Neural cell (in vitro differentiated cells): ENCODE measurements at regions not wholly inside any gene's neighbourhood (a gene's known extent, or its start where the extent isn't known, plus 50 kb on each side); places are given as distances from the start of the nearest gene placed in this dataset.

Experiments
- H2AFZ ChIP-seq: fragments of 200-600, 300-800 bp; sonication (generic), shearing (Covaris generic); 2 replicates; pipeline ENCODE4 v1.6.0; 2014; ENCODE audit warnings: low read depth, mild to moderate bottlenecking, antibody characterized with exemption, low read length, moderate library complexity
- H3F3A ChIP-seq: fragments of 200-600 bp; shearing (Covaris generic); 2 replicates; pipeline ENCODE4 v1.6.1; 2016; ENCODE audit warnings: mild to moderate bottlenecking, moderate library complexity, mixed read lengths, antibody characterized with exemption, low read length; ENCODE audit not compliant: insufficient read depth, poor library complexity, severe bottlenecking
- H3K27ac ChIP-seq: fragments of 200-600, 300-800 bp; sonication (generic), shearing (Covaris generic); 2 replicates; pipeline ENCODE4 v1.5.1; 2014; ENCODE audit warnings: mild to moderate bottlenecking, low read length, moderate library complexity
- H3K27me3 ChIP-seq: fragments of 300-800, 200-600 bp; sonication (generic), shearing (Covaris generic); 2 replicates; pipeline ENCODE4 v1.6.0; 2014; ENCODE audit warnings: mild to moderate bottlenecking, low read depth, low read length, moderate library complexity; ENCODE audit not compliant: insufficient read depth
- H3K36me3 ChIP-seq: fragments of 300-800, 200-600 bp; sonication (generic), shearing (Covaris generic); 2 replicates; pipeline ENCODE4 v1.5.1; 2014; ENCODE audit warnings: mild to moderate bottlenecking, antibody characterized with exemption, low read length, moderate library complexity; ENCODE audit not compliant: insufficient read depth
- H3K4me2 ChIP-seq: fragments of 300-800, 200-600 bp; sonication (generic), shearing (Covaris generic); 2 replicates; pipeline ENCODE4 v1.6.0; 2014; ENCODE audit warnings: mild to moderate bottlenecking, low read length
- H3K4me3 ChIP-seq: fragments of 300-800, 200-600 bp; sonication (generic), shearing (Covaris generic); 2 replicates; pipeline ENCODE4 v1.5.1; 2014; ENCODE audit warnings: mild to moderate bottlenecking, low read length, moderate library complexity
- H3K79me2 ChIP-seq: fragments of 200-600 bp; shearing (Covaris generic); replicated peaks from 2 replicates; pipeline ENCODE4 v1.6.0; 2014; ENCODE audit warnings: mild to moderate bottlenecking, low read length, moderate library complexity; ENCODE audit not compliant: insufficient read depth
- H3K9ac ChIP-seq: fragments of 300-800, 200-600 bp; sonication (generic), shearing (Covaris generic); 2 replicates; pipeline ENCODE4 v1.6.1; 2016; ENCODE audit warnings: mild to moderate bottlenecking, low read length, mixed read lengths
- H3K9me2 ChIP-seq: fragments of 200-600 bp; shearing (Covaris generic); 2 replicates; pipeline ENCODE4 v1.6.1; 2016; ENCODE audit warnings: mild to moderate bottlenecking, low read length, mixed read lengths; ENCODE audit not compliant: insufficient read depth
- H3K9me3 ChIP-seq: fragments of 200-600, 300-800 bp; sonication (generic), shearing (Covaris generic); 2 replicates; pipeline ENCODE4 v1.6.1; 2016; ENCODE audit warnings: mild to moderate bottlenecking, mixed run types, low read length, moderate library complexity, mixed read lengths
- H4K20me1 ChIP-seq: fragments of 200-600 bp; shearing (Covaris generic); 2 replicates; pipeline ENCODE4 v1.6.1; 2016; ENCODE audit warnings: mild to moderate bottlenecking, mixed run types; ENCODE audit not compliant: insufficient read depth
- EP300 ChIP-seq: fragments of 450-650 bp; conservative IDR thresholded peaks from 2 replicates; pipeline ENCODE4 v1.6.1; 2014; ENCODE audit warnings: antibody characterized with exemption, mild to moderate bottlenecking, moderate library complexity; ENCODE audit not compliant: poor library complexity, severe bottlenecking
- EZH2 ChIP-seq: fragments of 200-600, 300-800 bp; shearing (Covaris generic), sonication (generic); IDR thresholded peaks from 2 replicates; pipeline ENCODE4 v1.6.1; 2014; ENCODE audit warnings: antibody characterized with exemption, low read length, borderline replicate concordance, mild to moderate bottlenecking; ENCODE audit not compliant: insufficient read depth, poor library complexity, severe bottlenecking
- MXI1 ChIP-seq: fragments of 450-650 bp; conservative IDR thresholded peaks from 2 replicates; pipeline ENCODE4 v1.6.1; 2014; ENCODE audit warnings: antibody characterized with exemption, mild to moderate bottlenecking; ENCODE audit not compliant: poor library complexity, severe bottlenecking
- POLR2AphosphoS5 ChIP-seq: IDR thresholded peaks from 2 replicates; pipeline ENCODE4 v1.6.1; 2012
- RAD21 ChIP-seq: fragments of 450-650 bp; conservative IDR thresholded peaks from 2 replicates; pipeline ENCODE4 v1.6.1; 2014; ENCODE audit warnings: antibody characterized with exemption, mild to moderate bottlenecking, moderate library complexity
- REST ChIP-seq: IDR thresholded peaks from 2 replicates; pipeline ENCODE4 v1.6.1; 2012; ENCODE audit warnings: borderline replicate concordance
- SMC3 ChIP-seq: fragments of 450-650 bp; conservative IDR thresholded peaks from 2 replicates; pipeline ENCODE4 v1.6.1; 2014; ENCODE audit warnings: antibody characterized with exemption, mild to moderate bottlenecking, moderate library complexity; ENCODE audit not compliant: poor library complexity
- TAF1 ChIP-seq: IDR thresholded peaks from 2 replicates; pipeline ENCODE4 v1.6.1; 2012; ENCODE audit warnings: low read depth
- TF ChIP-seq, protein P1 (sequence below): fragments of 450-650 bp; IDR thresholded peaks from 2 replicates; pipeline ENCODE4 v1.5.1; 2014; ENCODE audit warnings: antibody characterized with exemption, mild to moderate bottlenecking, moderate library complexity; ENCODE audit not compliant: poor library complexity, severe bottlenecking

DNA sequence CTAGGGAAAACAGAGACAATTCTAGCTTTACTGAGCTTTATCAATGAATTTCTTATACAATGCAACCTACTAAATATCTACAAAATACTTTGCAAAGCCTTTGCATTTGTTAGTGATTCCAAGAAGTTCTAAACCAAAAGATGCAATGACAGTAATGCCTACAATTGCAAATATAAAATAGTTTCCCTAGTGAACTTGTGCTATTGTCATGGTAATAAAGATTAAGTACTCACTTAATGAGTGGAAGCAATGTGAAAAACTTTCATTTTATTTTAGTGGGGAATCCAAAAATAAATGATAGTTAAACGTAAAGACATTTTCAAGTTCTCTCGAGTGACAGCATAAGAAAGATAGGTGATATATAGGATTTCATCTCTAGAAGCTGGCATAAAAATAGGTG is 270.5 kb upstream of the CTNND2 start:
- no peaks in the 10 kb centered on the region for H3K79me2 ChIP-seq
- no peaks in the 10 kb centered on the region for H3F3A ChIP-seq
- TF ChIP-seq RAD21 (no peak), MXI1 (no peak), SMC3 (no peak), REST (no peak), TAF1 (no peak), EZH2 (no peak), EP300 (no peak), POLR2AphosphoS5 (no peak)
- TF ChIP-seq, protein P1, sequence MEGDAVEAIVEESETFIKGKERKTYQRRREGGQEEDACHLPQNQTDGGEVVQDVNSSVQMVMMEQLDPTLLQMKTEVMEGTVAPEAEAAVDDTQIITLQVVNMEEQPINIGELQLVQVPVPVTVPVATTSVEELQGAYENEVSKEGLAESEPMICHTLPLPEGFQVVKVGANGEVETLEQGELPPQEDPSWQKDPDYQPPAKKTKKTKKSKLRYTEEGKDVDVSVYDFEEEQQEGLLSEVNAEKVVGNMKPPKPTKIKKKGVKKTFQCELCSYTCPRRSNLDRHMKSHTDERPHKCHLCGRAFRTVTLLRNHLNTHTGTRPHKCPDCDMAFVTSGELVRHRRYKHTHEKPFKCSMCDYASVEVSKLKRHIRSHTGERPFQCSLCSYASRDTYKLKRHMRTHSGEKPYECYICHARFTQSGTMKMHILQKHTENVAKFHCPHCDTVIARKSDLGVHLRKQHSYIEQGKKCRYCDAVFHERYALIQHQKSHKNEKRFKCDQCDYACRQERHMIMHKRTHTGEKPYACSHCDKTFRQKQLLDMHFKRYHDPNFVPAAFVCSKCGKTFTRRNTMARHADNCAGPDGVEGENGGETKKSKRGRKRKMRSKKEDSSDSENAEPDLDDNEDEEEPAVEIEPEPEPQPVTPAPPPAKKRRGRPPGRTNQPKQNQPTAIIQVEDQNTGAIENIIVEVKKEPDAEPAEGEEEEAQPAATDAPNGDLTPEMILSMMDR, result no peak
- H4K20me1 ChIP-seq, result no peaks in the 10 kb centered on the region
- no peak overlapping the region for H3K27ac ChIP-seq
- no peak overlapping the region for H3K4me3 ChIP-seq
- H3K9me2 ChIP-seq, result no peaks in the 10 kb centered on the region
- H3K4me2 ChIP-seq, result no peak overlapping the region
- H3K36me3 ChIP-seq, result no peaks in the 10 kb centered on the region
- no peaks in the 10 kb centered on the region for H3K9me3 ChIP-seq
- H3K27me3 ChIP-seq, result no peaks in the 10 kb centered on the region
- no peak overlapping the region for H2AFZ ChIP-seq
- H3K9ac ChIP-seq, result no peak overlapping the region

DNA sequence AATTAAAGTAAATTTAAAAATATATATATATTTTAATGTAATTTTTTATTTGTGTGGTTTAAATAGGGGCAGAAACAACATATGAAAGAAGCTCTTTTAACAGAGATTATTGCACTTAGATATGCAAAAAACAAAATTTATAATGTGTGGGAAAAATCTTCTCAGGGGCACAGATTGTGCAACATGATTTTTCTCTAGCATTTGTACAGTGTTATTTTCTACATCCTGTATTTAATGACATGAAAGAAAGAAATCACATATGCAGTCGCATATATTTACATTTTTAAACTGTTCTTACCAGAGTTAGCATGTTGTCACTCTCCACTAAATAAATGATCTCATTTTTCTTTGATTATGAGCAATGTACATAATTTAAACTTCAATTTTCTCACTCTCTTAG is 265.3 kb upstream of the CTNND2 start:
- Histone ChIP-seq H3K27me3 (no peaks in the 10 kb centered on the region), H4K20me1 (no peaks in the 10 kb centered on the region), H3K79me2 (no peaks in the 10 kb centered on the region), H3K9me3 (no peaks in the 10 kb centered on the region), H3K27ac (no peak overlapping the region), H3F3A (no peaks in the 10 kb centered on the region), H2AFZ (no peak overlapping the region), H3K36me3 (no peaks in the 10 kb centered on the region), H3K4me3 (no peak overlapping the region), H3K4me2 (no peak overlapping the region), H3K9me2 (no peaks in the 10 kb centered on the region), H3K9ac (no peak overlapping the region)
- TF ChIP-seq MXI1, result no peak
- TF ChIP-seq, protein P1, result no peak
- TF ChIP-seq TAF1, result no peak
- no peak for TF ChIP-seq SMC3
- TF ChIP-seq REST, result no peak
- no peak for TF ChIP-seq EP300
- TF ChIP-seq POLR2AphosphoS5, result no peak
- TF ChIP-seq RAD21, result no peak
- no peak for TF ChIP-seq EZH2
